ENCODE measurements at regions not wholly inside any gene's neighbourhood (a gene's known extent, or its start where the extent isn't known, plus 50 kb on each side); places are given as distances from the start of the nearest gene placed in this dataset.

DNA sequence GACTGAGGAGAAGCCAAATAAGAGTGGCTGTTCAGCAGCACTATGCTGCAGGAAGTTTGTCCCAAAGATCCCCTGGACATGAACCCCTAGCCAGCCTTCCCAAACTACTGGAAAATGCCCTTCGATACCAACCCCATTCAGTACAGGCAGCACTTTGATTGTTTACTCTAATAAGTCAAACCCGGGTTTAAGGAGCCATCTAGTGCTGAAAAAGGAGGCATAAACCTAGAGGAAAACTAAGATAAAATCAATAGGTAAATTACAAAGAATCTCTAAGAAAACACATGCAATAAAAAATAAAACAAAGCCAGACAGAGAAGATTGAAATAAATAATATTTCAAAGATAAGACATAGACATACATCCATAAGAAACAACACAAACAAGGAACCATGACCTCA lies 771.6 kb downstream of the RPS29 start:
- ATAC-seq: no peak
- no peak overlapping the region for H3K4me3 Mint-ChIP-seq
- H3K27ac Mint-ChIP-seq: no peak overlapping the region
- H3K36me3 Mint-ChIP-seq: peaks cover 6% of the 10 kb centered on the region
- H3K27me3 Mint-ChIP-seq: no peaks in the 10 kb centered on the region
- H3K4me1 Mint-ChIP-seq (ENCODE audit: low read depth in 2 of 2): no peaks in the 10 kb centered on the region
- DNase-seq (ENCODE audit: low spot score): no peak
- H3K9me3 Mint-ChIP-seq: peaks cover 13% of the 10 kb centered on the region

DNA sequence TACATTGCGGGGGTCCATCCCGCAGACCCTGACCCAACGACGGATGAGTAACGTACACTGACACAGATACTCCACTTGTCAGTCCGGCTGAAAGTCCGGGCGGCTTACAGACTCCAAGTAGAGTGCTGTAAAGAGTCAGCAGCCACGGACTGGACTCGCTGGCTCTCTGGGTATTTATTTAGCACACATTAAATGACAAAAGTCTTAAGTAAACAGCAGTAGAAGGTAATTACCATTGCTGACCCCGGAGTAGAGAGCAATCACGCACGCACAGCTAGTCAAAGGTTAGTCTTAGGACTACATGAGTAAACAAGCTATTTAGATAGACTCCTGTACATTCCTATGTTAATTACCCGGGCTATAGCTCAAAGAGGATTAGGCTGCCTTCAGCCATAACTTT lies 780.9 kb downstream of the RPS29 start:
- Mint-ChIP-seq H3K4me1 (ENCODE audit: low read depth in 2 of 2) (no peaks in the 10 kb centered on the region), H3K36me3 (peaks cover 12% of the 10 kb centered on the region), H3K27me3 (no peaks in the 10 kb centered on the region), H3K27ac (no peak overlapping the region), H3K9me3 (peaks cover 17% of the 10 kb centered on the region), H3K4me3 (no peak overlapping the region)
- ATAC-seq: no peak
- DNase-seq (ENCODE audit: low spot score): no peak

DNA sequence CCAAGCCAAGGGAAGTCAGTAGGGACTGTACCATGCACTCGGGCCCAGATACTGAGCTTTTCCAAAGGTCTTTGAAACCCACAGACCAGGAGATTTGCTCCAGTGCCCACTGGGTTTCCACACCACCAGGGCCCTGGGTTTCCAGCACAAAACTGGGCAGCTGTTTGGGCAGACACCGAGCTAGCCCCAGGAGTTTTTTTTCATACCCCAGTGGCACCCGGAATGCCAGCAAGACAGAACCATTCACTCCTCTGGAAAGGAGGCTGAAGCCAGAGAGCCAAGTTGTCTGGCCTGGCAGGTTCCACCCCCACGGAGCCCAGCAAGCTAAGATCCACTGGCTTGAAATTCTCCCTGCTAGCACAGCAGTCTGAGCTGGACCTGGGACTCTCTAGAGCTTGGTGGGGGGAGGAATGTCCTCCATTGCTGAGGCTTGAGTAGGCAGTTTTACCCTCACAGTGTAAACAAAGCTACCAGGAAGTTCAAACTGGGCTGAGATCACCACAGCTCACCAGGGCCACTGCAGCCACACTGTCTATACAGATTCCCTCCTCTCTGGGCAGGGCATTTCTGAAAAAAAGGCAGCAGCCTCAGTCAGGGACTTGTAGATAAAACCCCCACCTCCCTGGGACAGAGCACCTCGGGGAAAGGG lies 793.7 kb downstream of the RPS29 start:
- Mint-ChIP-seq H3K36me3 (peaks cover 23% of the 10 kb centered on the region), H3K9me3 (peaks cover 20% of the 10 kb centered on the region), H3K27ac (no peak overlapping the region), H3K27me3 (no peaks in the 10 kb centered on the region), H3K4me1 (ENCODE audit: low read depth in 2 of 2) (no peaks in the 10 kb centered on the region), H3K4me3 (no peak overlapping the region)
- DNase-seq (ENCODE audit: low spot score) (no peak), ATAC-seq (no peak)

DNA sequence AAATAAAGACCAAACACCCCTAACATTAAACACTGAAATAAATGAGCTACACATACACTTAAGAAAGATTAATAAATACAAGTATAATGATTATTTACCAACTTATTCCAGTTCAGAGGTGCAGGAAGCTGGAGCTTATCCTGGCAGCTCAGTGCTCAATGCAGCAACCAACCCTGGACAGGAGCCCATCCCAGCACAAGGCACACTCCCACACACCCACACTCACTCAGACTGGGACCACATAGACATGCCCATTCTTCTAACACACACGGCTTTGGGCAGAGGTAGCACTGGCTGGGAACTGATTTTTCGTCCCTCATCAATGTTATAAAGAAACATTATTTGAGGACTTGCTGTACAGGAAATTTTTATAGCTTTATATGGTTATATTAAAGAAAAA lies 797.4 kb downstream of the RPS29 start:
- Mint-ChIP-seq H3K27me3 (no peaks in the 10 kb centered on the region), H3K4me3 (no peak overlapping the region), H3K4me1 (ENCODE audit: low read depth in 2 of 2) (no peaks in the 10 kb centered on the region), H3K36me3 (peaks cover 5% of the 10 kb centered on the region), H3K9me3 (peaks cover 8% of the 10 kb centered on the region), H3K27ac (no peak overlapping the region)
- ATAC-seq: no peak
- no peak for DNase-seq (ENCODE audit: low spot score)

DNA sequence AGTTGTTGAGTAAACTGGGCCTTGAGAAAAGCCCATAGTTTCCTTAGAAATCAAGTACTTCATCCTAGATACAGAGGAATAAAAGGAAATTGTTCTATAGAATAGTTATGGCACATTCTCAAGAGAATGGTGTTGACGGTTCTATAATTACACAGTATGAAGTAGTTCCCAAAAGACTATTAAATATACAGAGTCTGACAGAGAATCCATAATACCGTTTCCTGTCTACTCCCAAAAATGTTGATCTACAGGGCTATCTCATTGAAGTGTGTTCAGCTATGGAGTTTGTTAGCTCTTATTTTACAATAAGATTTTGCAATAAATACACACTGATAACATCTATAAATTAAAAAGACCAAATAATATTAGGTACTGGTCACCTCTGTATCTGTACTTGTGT lies 799.7 kb downstream of the RPS29 start:
- ATAC-seq: no peak
- no peaks in the 10 kb centered on the region for H3K36me3 Mint-ChIP-seq

DNA sequence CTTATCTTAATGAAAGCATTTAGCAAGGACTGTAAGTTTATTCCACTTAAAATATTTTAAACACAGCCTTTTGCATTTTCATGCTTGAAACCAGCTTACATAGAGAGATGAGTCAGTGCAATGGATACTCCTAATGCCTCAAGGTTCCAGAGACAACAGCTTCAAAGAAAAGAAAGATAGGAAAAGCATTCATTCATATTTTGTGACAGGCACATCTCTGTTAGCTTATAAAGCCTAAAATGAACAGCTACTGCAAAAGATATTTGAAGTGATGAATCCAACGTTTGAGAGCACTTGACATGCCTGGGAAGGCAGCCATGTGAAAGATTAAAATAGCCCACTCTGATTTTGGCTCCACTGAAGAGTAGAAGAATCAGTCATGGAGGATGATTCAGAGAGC lies 814.5 kb downstream of the RPS29 start:
- ATAC-seq (no peak), DNase-seq (ENCODE audit: low spot score) (no peak)
- Mint-ChIP-seq H3K36me3 (no peaks in the 10 kb centered on the region), H3K27me3 (no peaks in the 10 kb centered on the region), H3K27ac (no peak overlapping the region), H3K9me3 (peaks cover 17% of the 10 kb centered on the region), H3K4me3 (no peak overlapping the region), H3K4me1 (ENCODE audit: low read depth in 2 of 2) (no peaks in the 10 kb centered on the region)

More for the DNA sequence above, 799.7 kb downstream of the RPS29 start:
- Mint-ChIP-seq H3K27ac (no peak overlapping the region), H3K4me1 (ENCODE audit: low read depth in 2 of 2) (no peaks in the 10 kb centered on the region), H3K27me3 (no peaks in the 10 kb centered on the region), H3K4me3 (no peak overlapping the region), H3K9me3 (peaks cover 13% of the 10 kb centered on the region)
- DNase-seq (ENCODE audit: low spot score): no peak

DNA sequence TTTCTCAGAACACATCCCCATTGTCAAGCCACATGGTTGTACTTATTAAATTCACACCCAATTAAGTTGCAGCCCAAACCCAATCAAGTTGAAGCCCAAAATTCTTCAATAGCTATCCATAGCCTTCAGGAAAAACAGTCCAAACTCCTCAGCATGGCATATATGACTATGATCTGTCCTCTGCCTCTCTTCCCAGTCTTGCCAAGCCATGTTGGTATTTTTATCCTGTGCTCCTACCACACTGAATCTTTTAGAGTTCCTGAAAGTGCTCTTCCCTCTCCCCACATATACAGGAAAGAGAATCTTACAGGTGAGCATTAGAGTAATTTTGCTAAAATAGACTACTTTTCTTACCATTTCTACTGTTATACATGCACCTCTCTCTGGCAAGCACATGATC lies 834.9 kb downstream of the RPS29 start:
- Mint-ChIP-seq H3K4me1 (ENCODE audit: low read depth in 2 of 2) (no peaks in the 10 kb centered on the region), H3K27me3 (no peaks in the 10 kb centered on the region), H3K4me3 (no peak overlapping the region), H3K36me3 (no peaks in the 10 kb centered on the region), H3K9me3 (peaks cover 24% of the 10 kb centered on the region), H3K27ac (no peak overlapping the region)
- DNase-seq (ENCODE audit: low spot score) (no peak), ATAC-seq (no peak)

DNA sequence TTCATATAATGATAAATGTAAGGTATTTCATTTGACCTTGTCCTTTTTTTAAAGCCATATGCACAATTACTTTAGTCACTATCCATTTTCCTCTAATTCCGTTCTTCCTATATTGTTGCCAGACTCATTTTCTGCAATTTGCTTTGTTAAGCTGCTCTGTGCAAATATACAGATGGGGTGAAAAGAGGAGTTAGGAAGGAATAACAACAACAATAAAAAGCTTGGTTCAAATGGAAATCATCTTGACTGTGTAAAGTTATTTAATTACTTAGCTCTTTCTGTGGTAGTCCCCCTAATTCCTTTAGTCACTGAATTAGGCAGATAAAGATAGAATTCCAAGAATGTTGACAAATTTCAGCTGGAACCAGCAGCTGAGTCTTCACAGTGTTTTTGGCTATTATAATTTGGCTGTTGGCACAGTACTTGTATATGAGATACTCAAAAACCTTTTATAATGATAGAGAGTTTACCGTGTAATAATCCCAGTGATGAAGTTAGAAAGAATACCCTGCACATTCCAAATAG lies 838.0 kb downstream of the RPS29 start:
- H3K9me3 Mint-ChIP-seq: peaks cover 22% of the 10 kb centered on the region
- no peak overlapping the region for H3K27ac Mint-ChIP-seq
- no peaks in the 10 kb centered on the region for H3K4me1 Mint-ChIP-seq (ENCODE audit: low read depth in 2 of 2)
- no peak for ATAC-seq
- H3K4me3 Mint-ChIP-seq: no peak overlapping the region
- no peaks in the 10 kb centered on the region for H3K27me3 Mint-ChIP-seq
- no peak for DNase-seq (ENCODE audit: low spot score)
- H3K36me3 Mint-ChIP-seq: no peaks in the 10 kb centered on the region

DNA sequence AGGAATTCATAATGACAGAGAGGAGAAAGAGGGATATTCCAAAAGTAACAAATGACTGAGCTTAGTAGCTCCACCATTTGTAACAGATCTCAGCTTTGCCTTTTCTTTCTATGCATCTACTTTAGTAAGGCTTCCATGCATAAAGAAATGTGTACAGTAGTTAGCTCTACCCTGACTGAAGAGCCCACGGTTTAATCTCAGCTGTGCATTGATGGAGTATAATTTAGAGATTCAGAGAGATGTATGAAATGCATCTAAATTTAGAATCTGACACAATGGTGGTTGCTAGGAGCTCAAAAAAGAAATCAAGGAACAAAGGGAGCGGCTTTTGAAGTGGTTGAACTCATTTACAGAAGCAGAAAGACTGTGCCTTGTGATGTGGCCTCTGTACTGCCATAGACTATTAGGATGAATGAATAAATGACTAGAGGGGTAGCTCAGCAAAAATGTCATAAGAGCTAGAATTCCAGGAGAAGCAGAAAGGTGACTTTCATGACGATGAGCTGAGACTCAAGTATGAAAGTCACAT lies 838.6 kb downstream of the RPS29 start:
- DNase-seq (ENCODE audit: low spot score) (no peak), ATAC-seq (no peak)
- Mint-ChIP-seq H3K27me3 (no peaks in the 10 kb centered on the region), H3K4me3 (no peak overlapping the region), H3K9me3 (peaks cover 19% of the 10 kb centered on the region), H3K27ac (no peak overlapping the region), H3K36me3 (no peaks in the 10 kb centered on the region), H3K4me1 (ENCODE audit: low read depth in 2 of 2) (no peaks in the 10 kb centered on the region)

DNA sequence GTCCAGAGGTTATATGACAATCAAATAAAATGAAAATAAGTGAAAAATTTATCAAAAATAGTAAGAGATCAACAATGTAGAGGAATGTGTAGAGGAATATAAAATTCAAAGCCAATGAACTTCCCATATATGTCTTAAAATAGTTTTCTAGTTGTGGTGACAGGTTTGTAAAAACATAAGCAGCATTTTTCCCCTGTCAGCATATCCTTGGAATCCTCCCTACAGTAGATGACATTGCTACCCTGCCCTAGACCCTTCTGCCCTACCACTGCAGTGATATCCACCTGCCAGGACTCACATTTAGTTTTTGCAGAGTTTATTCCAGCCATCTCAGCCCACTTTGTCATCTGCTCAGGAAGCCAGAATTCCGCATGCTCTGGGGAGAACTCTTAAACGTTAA lies 842.0 kb downstream of the RPS29 start:
- Mint-ChIP-seq H3K4me1 (ENCODE audit: low read depth in 2 of 2) (no peaks in the 10 kb centered on the region), H3K9me3 (peaks cover 17% of the 10 kb centered on the region), H3K27ac (no peak overlapping the region), H3K36me3 (no peaks in the 10 kb centered on the region), H3K27me3 (no peaks in the 10 kb centered on the region), H3K4me3 (no peak overlapping the region)
- DNase-seq (ENCODE audit: low spot score) (no peak), ATAC-seq (no peak)

DNA sequence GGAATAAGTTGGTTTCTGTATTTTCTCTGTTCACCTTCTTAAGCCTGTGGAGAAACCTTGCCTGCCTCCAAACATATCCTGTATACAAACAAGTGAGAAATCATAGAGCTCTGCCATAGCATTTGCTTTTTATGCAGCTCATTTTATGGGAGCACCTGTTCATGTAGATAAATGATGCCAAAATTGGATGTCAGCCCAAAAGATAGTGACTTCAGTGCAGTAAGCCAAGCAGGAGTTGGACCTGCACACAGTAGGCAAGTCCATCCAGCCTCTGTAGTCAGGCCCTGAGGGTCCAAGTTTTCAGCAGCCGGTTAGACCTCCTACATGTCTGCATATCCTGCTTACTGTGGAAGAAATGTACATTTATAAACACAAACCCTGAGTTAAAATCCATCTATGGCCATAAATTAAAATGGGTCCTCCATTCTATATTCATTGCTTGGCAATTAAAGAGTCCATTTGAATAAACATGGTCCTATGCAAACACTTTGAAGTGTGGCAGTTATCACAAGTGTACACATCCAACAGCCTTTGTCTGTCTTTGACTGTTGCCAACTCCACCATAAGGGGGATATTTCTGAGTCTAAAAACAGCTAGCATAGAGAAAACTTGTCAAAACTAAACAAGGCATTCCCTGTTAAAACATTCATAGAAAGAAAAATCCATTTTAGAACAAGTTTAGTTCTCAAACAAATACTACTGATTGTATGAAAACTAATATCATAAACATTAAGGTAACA lies 847.8 kb downstream of the RPS29 start:
- Mint-ChIP-seq H3K4me1 (ENCODE audit: low read depth in 2 of 2) (no peaks in the 10 kb centered on the region), H3K27me3 (no peaks in the 10 kb centered on the region), H3K27ac (no peak overlapping the region), H3K9me3 (peaks cover 15% of the 10 kb centered on the region), H3K4me3 (no peak overlapping the region), H3K36me3 (no peaks in the 10 kb centered on the region)
- ATAC-seq (no peak), DNase-seq (ENCODE audit: low spot score) (no peak)

DNA sequence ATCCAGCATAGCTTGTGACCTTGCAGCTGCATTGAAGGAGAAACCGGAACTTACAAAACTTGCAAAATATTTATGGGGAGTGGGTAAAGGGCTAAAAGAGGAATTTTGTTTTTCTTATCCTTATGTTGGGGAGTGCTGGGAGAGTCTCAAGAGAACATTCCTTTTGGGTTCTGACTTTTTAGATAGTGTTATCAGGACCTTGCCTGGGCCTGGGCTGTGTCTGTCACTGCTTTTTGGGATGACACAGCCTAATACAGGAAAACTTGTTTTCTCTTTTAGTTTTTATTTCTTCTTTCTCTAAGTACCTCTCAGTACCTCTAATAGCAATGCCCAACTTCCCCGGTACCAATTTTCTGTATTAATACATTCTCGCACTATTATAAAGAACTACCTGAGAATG lies 850.6 kb downstream of the RPS29 start:
- Mint-ChIP-seq H3K36me3 (no peaks in the 10 kb centered on the region), H3K27ac (no peak overlapping the region), H3K27me3 (no peaks in the 10 kb centered on the region), H3K9me3 (peaks cover 9% of the 10 kb centered on the region), H3K4me1 (ENCODE audit: low read depth in 2 of 2) (no peaks in the 10 kb centered on the region), H3K4me3 (no peak overlapping the region)
- ATAC-seq: no peak
- no peak for DNase-seq (ENCODE audit: low spot score)

DNA sequence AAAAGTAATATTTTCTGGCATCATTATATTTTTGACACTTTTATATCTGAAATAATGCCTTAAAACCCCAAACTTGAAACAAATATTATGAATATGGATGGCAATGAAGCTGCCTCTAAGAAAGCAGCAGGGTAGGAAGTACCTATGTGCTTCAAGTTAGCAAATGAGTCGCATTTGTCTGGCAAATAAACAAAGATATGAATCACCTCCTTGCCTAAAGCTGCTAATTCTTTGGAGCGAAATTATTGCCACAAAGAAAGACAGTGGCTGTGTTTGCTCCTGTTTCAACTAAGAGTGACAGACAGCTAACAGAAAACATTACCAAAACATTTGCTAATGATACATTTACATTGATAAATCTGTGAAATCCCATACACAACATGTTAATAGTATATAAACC lies 854.9 kb downstream of the RPS29 start:
- no peaks in the 10 kb centered on the region for H3K36me3 Mint-ChIP-seq
- DNase-seq (ENCODE audit: low spot score) (no peak), ATAC-seq (no peak)
- H3K27me3 Mint-ChIP-seq: no peaks in the 10 kb centered on the region
- H3K9me3 Mint-ChIP-seq: peaks cover 10% of the 10 kb centered on the region
- H3K4me3 Mint-ChIP-seq: no peak overlapping the region
- no peaks in the 10 kb centered on the region for H3K4me1 Mint-ChIP-seq (ENCODE audit: low read depth in 2 of 2)
- no peak overlapping the region for H3K27ac Mint-ChIP-seq

DNA sequence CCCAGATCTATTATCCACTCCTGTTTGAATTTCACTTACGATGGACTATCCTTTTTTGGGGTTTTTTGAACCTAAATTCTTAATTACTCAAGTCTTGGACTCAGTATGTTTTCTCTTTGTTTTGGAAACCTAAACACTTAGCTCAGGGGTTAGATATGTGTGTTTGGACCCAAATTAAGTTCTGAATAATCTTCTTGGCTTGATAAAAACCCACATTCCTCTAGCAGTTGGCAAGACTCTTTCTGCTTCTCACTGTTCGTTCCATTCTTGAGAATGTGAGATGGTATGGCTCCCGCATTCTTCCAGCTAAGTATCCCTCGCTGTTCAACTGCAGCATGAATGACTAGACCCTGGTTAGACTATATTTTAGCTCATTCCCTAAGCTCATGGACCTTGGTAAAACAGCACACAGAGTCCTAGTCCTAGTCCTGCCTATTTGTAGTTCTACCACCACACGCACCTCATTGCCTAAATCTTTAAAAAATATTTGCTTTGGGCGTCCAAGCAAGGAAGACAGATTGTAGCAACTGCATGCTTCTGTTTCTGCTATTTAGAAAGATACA lies 860.0 kb downstream of the RPS29 start:
- no peak for ATAC-seq
- peaks cover 8% of the 10 kb centered on the region for H3K9me3 Mint-ChIP-seq

More for the DNA sequence above, 860.0 kb downstream of the RPS29 start:
- Mint-ChIP-seq H3K27me3 (no peaks in the 10 kb centered on the region), H3K4me1 (ENCODE audit: low read depth in 2 of 2) (no peaks in the 10 kb centered on the region), H3K4me3 (no peak overlapping the region), H3K27ac (no peak overlapping the region), H3K36me3 (no peaks in the 10 kb centered on the region)
- DNase-seq (ENCODE audit: low spot score): no peak
